OCI-LY3 (cell line): ENCODE measurements at regions not wholly inside any gene's neighbourhood (a gene's known extent, or its start where the extent isn't known, plus 50 kb on each side); places are given as distances from the start of the nearest gene placed in this dataset.

Source experiments
- EZH2phosphoT487 ChIP-seq: fragments of 200-600 bp; shearing (Covaris generic); IDR thresholded peaks from 2 replicates; pipeline ENCODE4 v1.6.1; 2018; ENCODE audit warnings: antibody characterized with exemption, mixed run types, low read depth
- TF ChIP-seq, protein P1 (sequence below): fragments of 200-600, 300-600 bp; sonication (generic); IDR thresholded peaks from 2 replicates; pipeline ENCODE4 v1.5.1; 2014; ENCODE audit warnings: antibody characterized with exemption, low read length, low read depth

DNA sequence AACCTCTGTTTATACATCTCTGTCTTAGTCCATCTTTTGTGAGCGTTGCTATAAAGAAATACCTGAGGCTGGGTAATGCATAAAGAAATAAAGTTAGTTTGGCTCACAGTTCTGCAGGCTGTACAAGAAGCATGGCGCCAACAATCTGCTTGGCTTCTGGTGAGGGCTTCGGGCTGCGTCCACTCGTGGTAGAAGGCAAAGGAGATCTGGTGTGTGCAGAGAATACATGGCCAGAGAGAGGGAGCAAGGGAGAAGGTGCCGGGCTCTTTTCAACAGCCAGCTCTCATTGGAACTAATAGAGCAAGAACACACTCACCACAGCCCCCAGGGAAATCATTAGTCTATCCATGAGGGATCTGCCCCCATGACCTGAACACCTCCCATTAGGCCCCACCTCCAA lies 100.3 kb upstream of the SRSF6 start:
- TF ChIP-seq, protein P1, sequence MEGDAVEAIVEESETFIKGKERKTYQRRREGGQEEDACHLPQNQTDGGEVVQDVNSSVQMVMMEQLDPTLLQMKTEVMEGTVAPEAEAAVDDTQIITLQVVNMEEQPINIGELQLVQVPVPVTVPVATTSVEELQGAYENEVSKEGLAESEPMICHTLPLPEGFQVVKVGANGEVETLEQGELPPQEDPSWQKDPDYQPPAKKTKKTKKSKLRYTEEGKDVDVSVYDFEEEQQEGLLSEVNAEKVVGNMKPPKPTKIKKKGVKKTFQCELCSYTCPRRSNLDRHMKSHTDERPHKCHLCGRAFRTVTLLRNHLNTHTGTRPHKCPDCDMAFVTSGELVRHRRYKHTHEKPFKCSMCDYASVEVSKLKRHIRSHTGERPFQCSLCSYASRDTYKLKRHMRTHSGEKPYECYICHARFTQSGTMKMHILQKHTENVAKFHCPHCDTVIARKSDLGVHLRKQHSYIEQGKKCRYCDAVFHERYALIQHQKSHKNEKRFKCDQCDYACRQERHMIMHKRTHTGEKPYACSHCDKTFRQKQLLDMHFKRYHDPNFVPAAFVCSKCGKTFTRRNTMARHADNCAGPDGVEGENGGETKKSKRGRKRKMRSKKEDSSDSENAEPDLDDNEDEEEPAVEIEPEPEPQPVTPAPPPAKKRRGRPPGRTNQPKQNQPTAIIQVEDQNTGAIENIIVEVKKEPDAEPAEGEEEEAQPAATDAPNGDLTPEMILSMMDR = no peak
- no peak for TF ChIP-seq EZH2phosphoT487
